ENCODE measurements at regions not wholly inside any gene's neighbourhood (a gene's known extent, or its start where the extent isn't known, plus 50 kb on each side); places are given as distances from the start of the nearest gene placed in this dataset.

DNA sequence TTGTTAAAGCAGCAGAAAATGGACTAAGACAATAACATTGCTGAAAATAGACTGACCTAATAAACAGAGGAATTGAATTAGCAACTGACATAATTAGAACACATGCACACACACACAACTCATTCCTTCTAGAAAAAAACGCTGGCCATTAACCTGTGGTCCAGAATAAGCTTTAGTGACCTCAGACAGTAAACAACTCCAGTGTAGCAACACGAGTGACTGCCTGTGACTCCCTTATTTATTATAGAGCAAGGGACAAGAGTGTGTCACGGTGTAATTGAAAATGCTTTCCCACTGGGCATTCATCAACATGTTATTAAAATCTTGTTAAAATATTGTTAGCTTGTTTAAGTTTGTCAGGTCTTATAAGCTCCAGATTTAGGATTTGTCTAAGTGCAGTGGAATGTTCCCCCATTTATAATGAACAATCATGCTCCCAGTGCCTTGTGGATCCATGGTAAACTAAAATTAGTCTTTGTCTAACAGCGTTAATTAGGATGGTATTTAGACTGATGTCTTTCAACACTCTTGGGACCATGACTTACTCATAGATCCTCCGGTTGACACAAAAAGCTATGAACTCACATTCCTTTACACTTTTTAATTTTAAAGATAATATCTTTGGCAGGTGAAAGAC lies 111.7 kb upstream of the IRS2 start:
- Mint-ChIP-seq H3K4me1 (ENCODE audit: low read depth, unreplicated experiment) (no peaks in the 10 kb centered on the region), H3K4me3 (ENCODE audit: unreplicated experiment) (no peak overlapping the region), H3K27ac (ENCODE audit: unreplicated experiment) (no peak overlapping the region), H3K36me3 (ENCODE audit: insufficient read depth, unreplicated experiment) (no peaks in the 10 kb centered on the region), H3K9me3 (ENCODE audit: unreplicated experiment) (no peaks in the 10 kb centered on the region), H3K27me3 (ENCODE audit: insufficient read depth, unreplicated experiment) (peaks cover 3% of the 10 kb centered on the region)
- TF ChIP-seq, protein P1, sequence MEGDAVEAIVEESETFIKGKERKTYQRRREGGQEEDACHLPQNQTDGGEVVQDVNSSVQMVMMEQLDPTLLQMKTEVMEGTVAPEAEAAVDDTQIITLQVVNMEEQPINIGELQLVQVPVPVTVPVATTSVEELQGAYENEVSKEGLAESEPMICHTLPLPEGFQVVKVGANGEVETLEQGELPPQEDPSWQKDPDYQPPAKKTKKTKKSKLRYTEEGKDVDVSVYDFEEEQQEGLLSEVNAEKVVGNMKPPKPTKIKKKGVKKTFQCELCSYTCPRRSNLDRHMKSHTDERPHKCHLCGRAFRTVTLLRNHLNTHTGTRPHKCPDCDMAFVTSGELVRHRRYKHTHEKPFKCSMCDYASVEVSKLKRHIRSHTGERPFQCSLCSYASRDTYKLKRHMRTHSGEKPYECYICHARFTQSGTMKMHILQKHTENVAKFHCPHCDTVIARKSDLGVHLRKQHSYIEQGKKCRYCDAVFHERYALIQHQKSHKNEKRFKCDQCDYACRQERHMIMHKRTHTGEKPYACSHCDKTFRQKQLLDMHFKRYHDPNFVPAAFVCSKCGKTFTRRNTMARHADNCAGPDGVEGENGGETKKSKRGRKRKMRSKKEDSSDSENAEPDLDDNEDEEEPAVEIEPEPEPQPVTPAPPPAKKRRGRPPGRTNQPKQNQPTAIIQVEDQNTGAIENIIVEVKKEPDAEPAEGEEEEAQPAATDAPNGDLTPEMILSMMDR (IDR thresholded peaks at IDR 0.05; ENCODE audit: insufficient read depth in 1 of 2, low read depth in 1 of 2, low read length in 1 of 2, severe bottlenecking in 1 of 2, unreplicated experiment in 1 of 2): no peak
- intact Hi-C loops (cut with micrococcal nuclease; ENCODE audit: unreplicated experiment): no loop called here
- no peaks in the 10 kb centered on the region for H3K36me3 ChIP-seq (ENCODE audit: control insufficient read depth, insufficient read depth, low read length)
- H3K9me3 ChIP-seq: no peaks in the 10 kb centered on the region; the same call in 1 of the 2 replicates
- BruUV-seq (replicated peaks): no TSS peak
- no peaks in the 10 kb centered on the region for H3K27me3 ChIP-seq (replicated peaks; ENCODE audit: control insufficient read depth, insufficient read depth, low read length)
- ChIA-PET POLR2A (interaction anchor here (0.5 kb wide), 1 partner anchor 41 kb away, joined by 3 read pairs; no protein-coding TSS in a partner anchor), CTCF (no interaction called here)
- DNase-seq: no peak
- H3K4me1 ChIP-seq: no peaks in the 10 kb centered on the region
- H3K4me3 ChIP-seq (ENCODE audit: low read depth, low read length): no peak overlapping the region

DNA sequence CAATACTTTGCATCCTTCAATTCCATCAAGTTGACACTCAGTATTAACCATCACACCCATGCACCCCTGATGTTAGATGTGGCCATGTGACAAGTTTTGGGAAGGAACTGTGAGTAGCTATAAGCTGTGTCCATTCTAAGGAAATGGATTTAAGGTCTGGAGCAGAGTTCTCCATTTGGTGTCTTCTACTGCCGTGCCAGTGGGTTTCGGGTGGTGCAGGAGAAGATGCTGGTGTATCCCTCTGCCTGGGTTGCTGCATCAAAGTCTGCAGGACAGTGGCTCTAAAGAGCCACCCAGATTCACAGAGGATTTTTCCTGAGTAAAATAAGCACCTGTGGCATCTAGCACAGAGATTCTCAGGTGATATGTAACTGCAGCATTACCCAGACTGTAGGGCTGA lies 105.7 kb upstream of the IRS2 start:
- intact Hi-C loops (cut with micrococcal nuclease; ENCODE audit: unreplicated experiment): no loop called here
- H3K9me3 Mint-ChIP-seq (ENCODE audit: unreplicated experiment): no peaks in the 10 kb centered on the region

DNA sequence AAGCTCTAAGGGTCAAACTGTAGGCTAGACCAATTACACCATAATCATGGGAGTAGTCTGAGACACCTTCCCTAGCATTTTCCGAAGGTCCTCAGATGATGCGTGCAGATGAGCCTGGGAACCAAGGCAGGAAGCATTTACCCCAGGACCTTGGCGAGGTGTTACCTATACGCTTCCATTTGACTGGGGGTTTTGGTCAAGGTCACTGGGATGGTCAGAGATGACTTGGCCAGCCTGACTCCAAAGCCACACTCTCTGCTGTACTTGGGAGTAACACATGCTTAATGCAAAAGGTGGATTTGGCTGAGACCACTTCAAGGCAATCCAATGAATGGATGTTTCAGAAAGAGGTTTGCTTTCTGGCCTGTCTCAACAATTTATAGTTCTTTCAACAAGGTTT lies 98.9 kb upstream of the IRS2 start:
- ChIA-PET CTCF (no interaction called here), POLR2A (no interaction called here)
- TF ChIP-seq, protein P1 (IDR thresholded peaks at IDR 0.05; ENCODE audit: insufficient read depth in 1 of 2, low read depth in 1 of 2, low read length in 1 of 2, severe bottlenecking in 1 of 2, unreplicated experiment in 1 of 2): no peak
- H3K9me3 ChIP-seq: peaks cover 2% of the 10 kb centered on the region; the same call in 1 of the 2 replicates
- no peak overlapping the region for H3K4me3 Mint-ChIP-seq (ENCODE audit: unreplicated experiment)
- no peak for DNase-seq
- no peak overlapping the region for H3K27ac Mint-ChIP-seq (ENCODE audit: unreplicated experiment)
- H3K4me1 ChIP-seq: no peaks in the 10 kb centered on the region
- H3K4me1 Mint-ChIP-seq (ENCODE audit: low read depth, unreplicated experiment): no peaks in the 10 kb centered on the region
- no peaks in the 10 kb centered on the region for H3K36me3 ChIP-seq (ENCODE audit: control insufficient read depth, insufficient read depth, low read length)
- H3K4me3 ChIP-seq (ENCODE audit: low read depth, low read length): no peak overlapping the region
- H3K36me3 Mint-ChIP-seq (ENCODE audit: insufficient read depth, unreplicated experiment): no peaks in the 10 kb centered on the region
- no peaks in the 10 kb centered on the region for H3K9me3 Mint-ChIP-seq (ENCODE audit: unreplicated experiment)
- no TSS peak for BruUV-seq (replicated peaks)
- intact Hi-C loops (cut with micrococcal nuclease; ENCODE audit: unreplicated experiment): no loop called here
- H3K27me3 Mint-ChIP-seq (ENCODE audit: insufficient read depth, unreplicated experiment): peaks cover 2% of the 10 kb centered on the region
- no peaks in the 10 kb centered on the region for H3K27me3 ChIP-seq (replicated peaks; ENCODE audit: control insufficient read depth, insufficient read depth, low read length)

More for the DNA sequence above, 105.7 kb upstream of the IRS2 start:
- H3K4me3 ChIP-seq (ENCODE audit: low read depth, low read length): no peak overlapping the region
- Mint-ChIP-seq H3K27ac (ENCODE audit: unreplicated experiment) (no peak overlapping the region), H3K36me3 (ENCODE audit: insufficient read depth, unreplicated experiment) (no peaks in the 10 kb centered on the region), H3K4me3 (ENCODE audit: unreplicated experiment) (no peak overlapping the region), H3K4me1 (ENCODE audit: low read depth, unreplicated experiment) (no peaks in the 10 kb centered on the region), H3K27me3 (ENCODE audit: insufficient read depth, unreplicated experiment) (no peaks in the 10 kb centered on the region)
- H3K27me3 ChIP-seq (replicated peaks; ENCODE audit: control insufficient read depth, insufficient read depth, low read length): no peaks in the 10 kb centered on the region
- TF ChIP-seq, protein P1 (IDR thresholded peaks at IDR 0.05; ENCODE audit: insufficient read depth in 1 of 2, low read depth in 1 of 2, low read length in 1 of 2, severe bottlenecking in 1 of 2, unreplicated experiment in 1 of 2): no peak
- no peaks in the 10 kb centered on the region for H3K36me3 ChIP-seq (ENCODE audit: control insufficient read depth, insufficient read depth, low read length)
- peaks cover 2% of the 10 kb centered on the region; the same call in 1 of the 2 replicates for H3K9me3 ChIP-seq
- H3K4me1 ChIP-seq: no peaks in the 10 kb centered on the region
- no TSS peak for BruUV-seq (replicated peaks)
- POLR2A ChIA-PET: no interaction called here
- no peak for DNase-seq
- CTCF ChIA-PET: no interaction called here
